ENCODE measurements at regions not wholly inside any gene's neighbourhood (a gene's known extent, or its start where the extent isn't known, plus 50 kb on each side); places are given as distances from the start of the nearest gene placed in this dataset.

GRCh38 chr5:6872441-6873160, 159.4 kb downstream of the TENT4A start:
- no peak for DNase-seq

GRCh38 chr5:6873359-6873758, 160.1 kb downstream of the TENT4A start:
- DNase-seq = no peak

GRCh38 chr5:6875376-6875775, 162.1 kb downstream of the TENT4A start:
- no peak for DNase-seq

GRCh38 chr5:6877986-6878828, 165.0 kb downstream of the TENT4A start:
- DNase-seq = no peak

GRCh38 chr5:6885581-6885980, 172.3 kb downstream of the TENT4A start:
- no peak for DNase-seq

- DNase-seq = no peak
Observed at GRCh38 chr5:6886866-6887265, 173.6 kb downstream of the TENT4A start.

GRCh38 chr5:6889030-6889429, 175.8 kb downstream of the TENT4A start:
- DNase-seq = no peak

- no peak for DNase-seq
Observed at GRCh38 chr5:6899221-6899620, 186.0 kb downstream of the TENT4A start.

- DNase-seq = no peak
Observed at GRCh38 chr5:6900247-6901227, 187.3 kb downstream of the TENT4A start.

GRCh38 chr5:6902094-6902493, 188.9 kb downstream of the TENT4A start:
- DNase-seq = no peak

GRCh38 chr5:6902597-6902996, 189.4 kb downstream of the TENT4A start:
- peak in 1 of 14 donors; percentile 18 for DNase-seq

GRCh38 chr5:6903934-6904333, 190.7 kb downstream of the TENT4A start:
- DNase-seq = no peak

GRCh38 chr5:6904860-6905259, 191.6 kb downstream of the TENT4A start:
- no peak for DNase-seq

- DNase-seq = no peak
Observed at GRCh38 chr5:6905423-6905822, 192.2 kb downstream of the TENT4A start.

- DNase-seq = no peak
Observed at GRCh38 chr5:6905883-6906282, 192.7 kb downstream of the TENT4A start.

GRCh38 chr5:6907320-6907918, 194.2 kb downstream of the TENT4A start:
- DNase-seq = no peak

- no peak for DNase-seq
Observed at GRCh38 chr5:6909901-6910300, 196.7 kb downstream of the TENT4A start.

- no peak for DNase-seq
Observed at GRCh38 chr5:6910950-6911349, 197.7 kb downstream of the TENT4A start.

GRCh38 chr5:6914347-6914746, 201.1 kb downstream of the TENT4A start:
- DNase-seq = no peak

GRCh38 chr5:6915574-6915973, 202.3 kb downstream of the TENT4A start:
- DNase-seq = no peak

- no peak for DNase-seq
Observed at GRCh38 chr5:6918255-6918654, 205.0 kb downstream of the TENT4A start.

- no peak for DNase-seq
Observed at GRCh38 chr5:6920628-6921256, 207.5 kb downstream of the TENT4A start.
